Adrenal gland (tissue), 5 donors: ENCODE measurements at regions not wholly inside any gene's neighbourhood (a gene's known extent, or its start where the extent isn't known, plus 50 kb on each side); places are given as distances from the start of the nearest gene placed in this dataset.

Source experiments
- POLR2A ChIP-seq, 2 donors: fragments of 450-650 bp; IDR thresholded peaks; one replicate each; pipeline ENCODE4 v1.6.1; 2017; ENCODE audit warnings: antibody characterized with exemption in 2 of 2, mild to moderate bottlenecking in 2 of 2, moderate library complexity in 1 of 2
- TF ChIP-seq, protein P1 (sequence below), 6 experiments: fragments of 450-650 bp in 4 of 6; fragments of 200-600 bp in 2 of 6; sonication (generic) in 1 of 6; IDR thresholded peaks; 1 replicate in 5 of 6; 2 replicates in 1 of 6; pipeline versions ENCODE4 v1.5.1 to v1.8.0; 2016 to 2021; ENCODE audit warnings: antibody characterized with exemption in 6 of 6, mild to moderate bottlenecking in 2 of 6, moderate library complexity in 1 of 6
- donor health status: DM: no; HTN: no; CAD: no.

DNA sequence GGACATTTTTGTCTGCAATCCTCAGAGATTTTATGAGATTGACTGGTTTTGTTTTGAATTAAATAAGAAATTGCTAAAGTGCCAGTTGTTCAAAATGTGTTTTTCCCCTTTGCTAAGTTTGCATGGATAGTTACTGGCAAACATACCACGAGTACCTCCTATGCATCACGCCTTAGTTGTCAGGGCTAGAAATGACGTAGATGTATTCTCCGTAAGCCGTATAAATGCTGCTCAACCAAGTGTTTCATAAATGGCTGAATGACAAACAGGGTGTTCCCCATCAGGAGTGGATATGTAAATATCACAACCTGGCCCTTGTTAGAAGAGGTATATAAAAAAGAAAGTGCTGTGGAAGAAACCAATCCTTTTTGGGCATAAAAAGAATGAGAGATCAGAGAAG, 341.1 kb upstream of the ZFP64 start:
- TF ChIP-seq POLR2A (IDR thresholded peaks at IDR 0.05): no peak
- TF ChIP-seq, protein P1, sequence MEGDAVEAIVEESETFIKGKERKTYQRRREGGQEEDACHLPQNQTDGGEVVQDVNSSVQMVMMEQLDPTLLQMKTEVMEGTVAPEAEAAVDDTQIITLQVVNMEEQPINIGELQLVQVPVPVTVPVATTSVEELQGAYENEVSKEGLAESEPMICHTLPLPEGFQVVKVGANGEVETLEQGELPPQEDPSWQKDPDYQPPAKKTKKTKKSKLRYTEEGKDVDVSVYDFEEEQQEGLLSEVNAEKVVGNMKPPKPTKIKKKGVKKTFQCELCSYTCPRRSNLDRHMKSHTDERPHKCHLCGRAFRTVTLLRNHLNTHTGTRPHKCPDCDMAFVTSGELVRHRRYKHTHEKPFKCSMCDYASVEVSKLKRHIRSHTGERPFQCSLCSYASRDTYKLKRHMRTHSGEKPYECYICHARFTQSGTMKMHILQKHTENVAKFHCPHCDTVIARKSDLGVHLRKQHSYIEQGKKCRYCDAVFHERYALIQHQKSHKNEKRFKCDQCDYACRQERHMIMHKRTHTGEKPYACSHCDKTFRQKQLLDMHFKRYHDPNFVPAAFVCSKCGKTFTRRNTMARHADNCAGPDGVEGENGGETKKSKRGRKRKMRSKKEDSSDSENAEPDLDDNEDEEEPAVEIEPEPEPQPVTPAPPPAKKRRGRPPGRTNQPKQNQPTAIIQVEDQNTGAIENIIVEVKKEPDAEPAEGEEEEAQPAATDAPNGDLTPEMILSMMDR (IDR thresholded peaks at IDR 0.05): no peak
